Hepatocyte (in vitro differentiated cells): ENCODE measurements at regions not wholly inside any gene's neighbourhood (a gene's known extent, or its start where the extent isn't known, plus 50 kb on each side); places are given as distances from the start of the nearest gene placed in this dataset.

ENCODE experiments used
- CTCF ChIP-seq: fragments of 200-600 bp; sonication (generic); IDR thresholded peaks from 2 replicates; pipeline ENCODE4 v1.5.1; 2016; ENCODE audit warnings: antibody characterized with exemption, mild to moderate bottlenecking; ENCODE audit not compliant: poor library complexity
- EZH2 ChIP-seq: fragments of 200-600 bp; sonication (generic); IDR thresholded peaks from 2 replicates; pipeline ENCODE4 v1.6.1; 2016; ENCODE audit warnings: antibody characterized with exemption, mild to moderate bottlenecking, borderline replicate concordance
- EZH2phosphoT487 ChIP-seq: fragments of 200-600 bp; sonication (generic); IDR thresholded peaks from one replicate; pipeline ENCODE4 v1.6.1; 2018; ENCODE audit warnings: antibody characterized with exemption, mild to moderate bottlenecking, low read depth, moderate library complexity; ENCODE audit not compliant: unreplicated experiment, severe bottlenecking

GRCh38 chr13:34640179-34640992 lies 301.7 kb upstream of the NBEA start:
- no peak for TF ChIP-seq EZH2phosphoT487
- TF ChIP-seq EZH2 = no peak
- TF ChIP-seq CTCF = no peak
